GM10248 (cell line): ENCODE measurements at regions not wholly inside any gene's neighbourhood (a gene's known extent, or its start where the extent isn't known, plus 50 kb on each side); places are given as distances from the start of the nearest gene placed in this dataset.

Experiments
- CTCF ChIA-PET: fragments of 300-600 bp; sonication (Branson Sonifier 250); formaldehyde crosslinking; extraction: SDS; loops from one replicate; lab custom pipeline; 2021; ENCODE audit warnings: antibody characterized with exemption; lab: Yijun Ruan, JAX
- POLR2A ChIA-PET: fragments of 350-650 bp; sonication (Branson Sonifier 250); formaldehyde crosslinking; extraction: SDS; loops from one replicate; lab custom pipeline; 2020; ENCODE audit warnings: antibody characterized with exemption; lab: Yijun Ruan, JAX
- DNase-seq: peaks from one replicate; pipeline ENCODE4 v3.0.0; 2012; ENCODE audit errors: extremely low spot score
- TF ChIP-seq, protein P1 (sequence below): IDR thresholded peaks from 2 replicates; pipeline ENCODE4 v1.5.1; 2012; ENCODE audit warnings: mild to moderate bottlenecking, low read depth; ENCODE audit errors: extremely low read depth, missing control alignments, control extremely low read depth

DNA sequence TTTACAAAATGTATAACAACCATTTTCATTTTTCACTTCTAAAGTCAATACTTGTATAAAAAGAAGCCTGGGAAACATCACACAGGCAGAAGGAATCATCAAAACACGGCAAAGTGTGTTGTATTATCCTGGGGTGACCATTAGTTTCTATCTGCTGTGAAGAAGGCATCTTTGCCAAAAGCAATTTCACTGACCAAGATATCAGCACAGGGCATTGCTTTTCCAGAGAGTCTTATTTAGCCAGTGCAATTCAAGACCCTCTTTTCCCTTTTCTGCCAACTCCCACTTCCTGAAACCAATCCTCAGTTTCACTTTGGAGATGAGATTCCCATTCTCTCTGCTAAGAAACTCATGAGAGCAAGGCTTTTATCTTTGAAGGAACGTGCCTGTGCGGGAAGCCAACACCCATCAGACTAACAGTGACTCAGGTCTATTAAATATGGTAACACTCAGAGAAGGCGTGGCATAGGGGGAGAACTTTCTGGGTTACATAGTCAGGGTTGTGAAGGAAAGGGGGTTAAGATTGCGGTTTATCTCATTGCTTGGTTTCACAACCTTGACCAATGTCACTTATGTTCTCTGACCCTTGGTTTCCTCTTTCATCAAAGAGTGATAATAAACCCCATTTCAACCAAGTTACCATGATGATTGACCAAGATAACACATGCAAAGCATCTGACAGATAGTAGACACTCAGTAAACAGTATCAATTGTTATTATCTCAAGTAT is 666.9 kb upstream of the KLF4 start:
- ChIA-PET CTCF (no interaction called here), POLR2A (no interaction called here)
- TF ChIP-seq, protein P1, sequence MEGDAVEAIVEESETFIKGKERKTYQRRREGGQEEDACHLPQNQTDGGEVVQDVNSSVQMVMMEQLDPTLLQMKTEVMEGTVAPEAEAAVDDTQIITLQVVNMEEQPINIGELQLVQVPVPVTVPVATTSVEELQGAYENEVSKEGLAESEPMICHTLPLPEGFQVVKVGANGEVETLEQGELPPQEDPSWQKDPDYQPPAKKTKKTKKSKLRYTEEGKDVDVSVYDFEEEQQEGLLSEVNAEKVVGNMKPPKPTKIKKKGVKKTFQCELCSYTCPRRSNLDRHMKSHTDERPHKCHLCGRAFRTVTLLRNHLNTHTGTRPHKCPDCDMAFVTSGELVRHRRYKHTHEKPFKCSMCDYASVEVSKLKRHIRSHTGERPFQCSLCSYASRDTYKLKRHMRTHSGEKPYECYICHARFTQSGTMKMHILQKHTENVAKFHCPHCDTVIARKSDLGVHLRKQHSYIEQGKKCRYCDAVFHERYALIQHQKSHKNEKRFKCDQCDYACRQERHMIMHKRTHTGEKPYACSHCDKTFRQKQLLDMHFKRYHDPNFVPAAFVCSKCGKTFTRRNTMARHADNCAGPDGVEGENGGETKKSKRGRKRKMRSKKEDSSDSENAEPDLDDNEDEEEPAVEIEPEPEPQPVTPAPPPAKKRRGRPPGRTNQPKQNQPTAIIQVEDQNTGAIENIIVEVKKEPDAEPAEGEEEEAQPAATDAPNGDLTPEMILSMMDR = no peak
- DNase-seq = no peak

DNA sequence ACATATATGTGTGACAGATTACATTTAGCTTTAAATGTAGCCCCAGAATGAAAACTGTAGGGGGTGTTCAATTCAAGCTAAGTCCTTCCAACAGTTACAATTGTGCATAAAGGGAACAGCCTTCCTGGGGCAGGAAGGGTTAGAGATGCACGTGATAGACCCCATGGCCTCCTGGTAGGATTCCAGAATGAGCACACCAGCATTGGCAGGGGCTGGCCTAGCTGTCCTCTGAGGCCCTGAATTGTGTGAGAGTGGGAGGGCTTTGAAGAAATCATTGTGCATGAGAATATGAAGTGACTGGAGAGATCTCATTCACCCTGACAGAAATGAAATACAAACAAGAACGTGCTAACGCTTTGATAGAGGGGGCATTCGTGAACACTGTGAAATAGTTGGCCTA is 663.8 kb upstream of the KLF4 start:
- TF ChIP-seq, protein P1 = no peak
- DNase-seq = no peak
- ChIA-PET POLR2A (no interaction called here), CTCF (interaction anchor here (1.1 kb wide), 1 partner anchor 14 kb away, joined by 3 read pairs; no protein-coding TSS in a partner anchor)

DNA sequence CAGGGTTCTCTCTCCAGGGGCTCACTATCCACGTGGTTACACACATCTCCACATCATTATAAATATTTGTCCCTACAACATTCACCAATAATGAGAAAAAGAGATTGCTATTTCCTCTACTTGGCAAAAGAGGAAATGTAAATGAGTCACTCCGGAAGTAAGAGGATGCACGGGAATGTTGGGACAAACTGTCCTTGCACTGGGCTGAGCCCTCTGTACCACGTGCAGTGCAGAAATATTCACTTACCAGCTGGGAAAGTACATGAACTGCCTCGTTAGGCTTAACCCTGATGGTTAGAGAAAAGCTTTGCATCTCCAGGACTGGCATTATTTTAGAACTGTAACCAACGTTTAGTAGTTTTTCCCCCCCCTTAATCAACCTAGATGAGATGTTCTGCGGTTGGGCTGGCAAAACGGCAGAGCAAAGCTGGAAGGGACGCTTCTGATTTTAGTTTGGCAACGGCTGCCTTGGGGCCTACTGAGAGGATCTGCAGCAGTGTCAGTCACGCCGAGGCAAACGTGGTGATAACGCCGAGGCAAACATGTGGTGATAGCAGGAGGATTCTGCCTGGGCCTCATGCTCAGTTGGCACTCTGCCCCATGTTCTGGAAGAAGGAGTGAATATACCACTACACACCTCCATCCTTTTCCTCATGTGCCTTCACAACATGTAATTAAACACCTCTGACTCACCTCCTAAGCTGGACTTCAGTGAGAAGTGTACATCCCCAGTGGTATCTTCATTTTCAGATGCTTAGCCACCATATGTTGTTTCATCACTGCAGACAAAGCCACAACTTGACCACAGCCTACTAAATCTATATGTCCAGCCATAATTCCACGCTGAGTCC is 661.4 kb upstream of the KLF4 start:
- ChIA-PET CTCF (interaction anchor here (1.3 kb wide), 1 partner anchor 8 kb away, joined by 3 read pairs; no protein-coding TSS in a partner anchor), POLR2A (no interaction called here)
- TF ChIP-seq, protein P1 = no peak
- DNase-seq = no peak

DNA sequence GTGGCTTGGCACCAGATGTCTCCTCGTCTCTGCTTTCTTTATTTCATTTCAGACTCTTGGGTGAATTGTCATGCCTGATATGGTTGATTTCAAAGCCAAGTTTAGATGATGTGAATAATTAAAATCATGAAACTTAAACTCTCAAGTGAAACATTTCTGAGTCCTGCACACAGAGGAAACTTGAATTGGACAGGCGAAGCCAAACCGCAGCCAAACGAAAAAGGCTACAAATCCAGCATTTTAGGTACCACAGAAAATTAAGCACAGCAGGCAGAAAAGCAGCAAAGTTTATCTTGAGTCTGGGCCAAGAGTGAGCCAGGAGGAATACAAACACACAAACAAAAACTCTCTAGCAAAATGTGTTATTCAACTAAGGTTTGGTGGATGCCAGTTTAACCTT is 659.8 kb upstream of the KLF4 start:
- no peak for DNase-seq
- POLR2A ChIA-PET = no interaction called here
- TF ChIP-seq, protein P1 = no peak
- CTCF ChIA-PET = no interaction called here

DNA sequence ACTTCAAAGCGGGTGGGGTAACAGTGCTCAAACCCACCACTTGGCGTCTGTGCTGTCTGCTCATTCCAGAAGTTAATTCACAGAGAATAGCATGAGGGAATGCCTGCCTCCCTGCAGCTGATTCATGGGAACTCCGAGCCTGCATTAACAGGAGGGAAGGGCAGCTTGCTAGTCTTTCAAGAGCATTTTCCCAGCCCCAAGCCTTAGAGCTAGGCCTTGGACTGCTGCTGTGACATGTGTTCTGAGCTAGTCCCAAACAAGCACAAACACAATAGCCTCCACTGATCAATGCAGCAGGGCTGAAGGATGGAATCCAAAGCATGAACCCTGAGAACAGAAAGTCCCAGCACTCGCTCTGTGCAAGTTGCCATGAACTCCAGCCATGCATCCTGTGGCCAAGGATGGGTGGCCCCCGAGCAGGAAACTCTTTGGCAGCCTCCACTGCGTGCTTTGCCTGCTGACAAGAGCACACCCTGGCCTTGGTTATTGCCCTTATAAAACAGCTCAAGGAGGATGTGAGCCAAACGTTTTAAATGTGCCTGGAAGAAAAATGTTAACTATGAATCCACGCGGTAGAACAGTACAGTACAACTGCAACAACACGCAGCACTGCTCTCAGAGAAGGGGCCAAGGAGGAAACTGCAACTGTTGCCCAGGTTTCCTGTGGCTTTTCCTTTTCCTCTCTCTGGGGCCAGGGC is 653.1 kb upstream of the KLF4 start:
- CTCF ChIA-PET = interaction anchor here (0.8 to 1.2 kb wide), 3 partner anchors 8 to 16 kb away, joined by 3 to 5 read pairs (median 3); no protein-coding TSS in a partner anchor
- TF ChIP-seq, protein P1 = no peak
- POLR2A ChIA-PET = no interaction called here
- no peak for DNase-seq

DNA sequence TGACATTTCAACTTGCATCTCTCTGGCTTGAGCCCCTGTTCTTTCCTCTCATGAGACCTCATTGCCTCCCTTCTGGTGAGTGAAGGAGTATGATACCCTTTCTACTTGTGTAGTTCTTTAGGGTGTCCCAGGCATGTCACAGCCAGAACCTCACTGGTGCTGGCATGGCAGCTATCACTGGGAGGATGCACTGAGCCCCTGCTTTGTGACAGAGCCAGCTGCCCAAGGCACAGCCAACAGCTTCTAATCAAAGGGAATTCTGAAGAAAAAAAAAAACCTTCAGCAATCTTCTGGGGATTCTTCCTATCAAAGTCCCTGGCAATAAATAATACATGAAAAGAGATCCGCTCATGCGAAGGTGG is 652.6 kb upstream of the KLF4 start:
- no peak for DNase-seq
- POLR2A ChIA-PET = no interaction called here
- CTCF ChIA-PET = interaction anchor here (0.8 kb wide), 1 partner anchor 9 kb away, joined by 5 read pairs; no protein-coding TSS in a partner anchor
- TF ChIP-seq, protein P1 = no peak
